ENCODE measurements at regions not wholly inside any gene's neighbourhood (a gene's known extent, or its start where the extent isn't known, plus 50 kb on each side); places are given as distances from the start of the nearest gene placed in this dataset.

DNA sequence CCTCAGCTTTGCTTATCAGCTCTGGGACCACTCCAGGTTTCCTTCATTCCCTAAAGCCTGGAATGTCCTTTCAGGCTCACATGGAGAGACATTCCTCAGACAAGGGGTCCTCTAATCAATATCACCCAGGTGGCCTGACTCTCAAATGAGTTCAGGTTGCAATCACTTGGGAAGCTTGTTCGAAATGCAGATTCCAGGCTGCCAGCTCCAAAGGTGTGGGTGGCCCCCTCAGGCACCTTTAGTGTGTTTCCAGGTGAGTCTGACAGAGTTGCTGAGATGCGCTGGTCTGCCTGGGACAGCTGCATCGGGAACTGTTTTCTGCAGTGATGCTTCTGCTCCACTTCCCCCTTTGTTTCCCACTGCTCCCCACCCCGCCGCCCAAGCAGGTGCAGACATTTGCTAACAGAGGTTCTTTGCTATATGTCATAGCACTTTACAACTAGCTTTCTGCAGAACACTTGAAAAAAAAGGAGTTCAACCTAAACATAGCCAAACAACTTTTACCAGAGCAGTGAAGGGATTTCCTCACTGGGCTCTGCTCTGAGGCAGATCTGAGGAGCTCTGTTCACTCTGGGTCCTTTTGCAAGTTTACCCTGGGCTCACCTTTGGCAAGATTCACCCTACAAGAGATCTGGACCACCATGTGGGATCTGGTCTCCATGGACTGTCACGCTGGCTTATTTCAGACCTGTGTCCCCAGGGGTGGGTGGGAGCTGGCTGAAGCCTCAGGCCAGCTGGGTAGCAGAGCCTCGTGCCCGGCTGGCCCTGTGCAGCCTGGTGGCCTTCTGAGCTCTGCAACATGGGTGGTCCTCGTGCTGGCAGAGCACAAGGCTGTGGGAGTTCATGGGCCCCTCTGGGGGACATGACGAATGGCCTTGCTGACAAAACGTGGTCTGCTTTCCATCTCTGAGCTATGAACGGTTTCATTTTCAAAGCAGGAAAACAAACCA, 539.6 kb downstream of the CCDC171 start:
- no peak for DNase-seq (ENCODE audit: low read depth in 2 of 2)

GRCh38 chr9:16098306-16098705, 545.5 kb downstream of the CCDC171 start:
- DNase-seq (ENCODE audit: low read depth in 2 of 2), result no peak

DNA sequence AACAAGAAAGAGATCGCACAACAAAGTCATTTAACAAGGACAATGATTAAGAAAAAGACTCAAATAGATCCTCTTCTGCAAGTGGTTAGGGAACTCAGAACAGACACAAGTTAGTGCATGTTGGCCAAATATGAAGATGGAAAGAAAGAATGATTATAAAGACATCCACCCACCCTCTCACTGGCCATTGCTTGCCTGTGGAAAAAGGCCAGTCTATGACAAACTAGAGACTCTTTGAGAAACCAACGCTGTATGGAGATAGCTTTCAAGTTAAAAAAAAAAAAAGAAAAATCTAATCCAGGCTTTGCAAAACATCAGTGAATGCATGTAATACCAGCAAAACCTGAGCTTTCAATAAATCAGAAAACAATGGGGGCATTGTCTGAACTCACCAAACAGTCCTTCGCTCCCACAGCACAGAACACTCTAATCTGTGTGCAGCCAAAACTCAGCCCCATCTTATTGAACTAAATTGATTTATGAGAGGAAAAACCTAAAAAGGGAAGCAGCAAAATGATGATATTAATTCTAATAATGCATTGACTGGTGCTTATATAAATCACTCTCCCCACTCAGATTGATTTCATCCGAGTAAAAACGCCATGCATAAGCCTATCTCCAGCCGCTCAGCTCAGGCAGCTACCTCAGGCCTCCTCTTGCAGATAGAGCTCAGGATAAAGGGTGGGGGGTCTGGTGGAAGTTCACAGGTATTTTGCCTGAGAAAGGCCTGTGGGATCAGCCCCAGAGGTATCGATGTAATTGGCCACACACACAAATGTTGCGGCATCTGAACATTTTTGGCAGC, 547.1 kb downstream of the CCDC171 start:
- DNase-seq (ENCODE audit: low read depth in 2 of 2), result no peak

GRCh38 chr9:16100537-16101091, 547.8 kb downstream of the CCDC171 start:
- no peak for DNase-seq (ENCODE audit: low read depth in 2 of 2)

GRCh38 chr9:16102154-16102553, 549.3 kb downstream of the CCDC171 start:
- DNase-seq (ENCODE audit: low read depth in 2 of 2), result no peak

DNA sequence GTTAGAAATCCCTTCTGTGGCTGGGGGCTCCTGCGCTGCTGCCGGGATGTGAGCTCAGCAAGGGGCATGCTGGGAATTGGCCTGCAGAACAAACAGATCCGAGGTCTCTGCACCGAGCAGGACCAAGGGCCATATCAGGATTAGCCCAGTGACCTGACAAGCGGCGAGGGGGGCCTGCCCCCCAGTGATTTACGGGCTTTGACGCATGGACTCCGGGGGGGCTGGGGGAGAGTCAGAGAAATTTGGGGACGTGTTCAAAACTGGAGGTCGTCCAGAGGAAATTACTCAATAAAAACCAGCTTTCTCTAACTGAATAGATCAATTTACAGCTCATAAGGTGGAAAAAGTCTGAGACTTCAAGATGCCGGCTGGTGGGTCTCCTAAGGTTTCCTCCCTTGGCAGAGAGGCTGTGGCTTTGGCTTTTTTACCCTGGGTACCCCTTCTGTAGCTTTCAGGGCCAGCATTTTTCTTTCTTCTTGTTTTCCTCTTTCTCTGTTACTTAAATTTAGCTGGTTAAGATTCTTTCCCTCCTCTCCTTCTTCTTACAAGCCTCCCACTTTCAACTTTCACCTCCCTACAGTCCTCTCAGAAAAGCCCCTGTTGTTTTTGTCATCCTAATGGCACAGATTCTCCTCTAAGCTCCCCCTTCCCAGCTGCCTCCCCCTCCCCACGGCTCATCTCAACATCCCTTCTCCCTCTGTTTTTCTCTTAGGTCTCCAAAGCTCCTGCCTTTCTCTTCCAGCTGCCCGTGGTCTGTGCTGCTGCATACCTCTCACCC, 551.0 kb downstream of the CCDC171 start:
- no peak for DNase-seq (ENCODE audit: low read depth in 2 of 2)

GRCh38 chr9:16105168-16106020, 552.6 kb downstream of the CCDC171 start:
- no peak for DNase-seq (ENCODE audit: low read depth in 2 of 2)

GRCh38 chr9:16106021-16106571, 553.3 kb downstream of the CCDC171 start:
- DNase-seq (ENCODE audit: low read depth in 2 of 2), result no peak

DNA sequence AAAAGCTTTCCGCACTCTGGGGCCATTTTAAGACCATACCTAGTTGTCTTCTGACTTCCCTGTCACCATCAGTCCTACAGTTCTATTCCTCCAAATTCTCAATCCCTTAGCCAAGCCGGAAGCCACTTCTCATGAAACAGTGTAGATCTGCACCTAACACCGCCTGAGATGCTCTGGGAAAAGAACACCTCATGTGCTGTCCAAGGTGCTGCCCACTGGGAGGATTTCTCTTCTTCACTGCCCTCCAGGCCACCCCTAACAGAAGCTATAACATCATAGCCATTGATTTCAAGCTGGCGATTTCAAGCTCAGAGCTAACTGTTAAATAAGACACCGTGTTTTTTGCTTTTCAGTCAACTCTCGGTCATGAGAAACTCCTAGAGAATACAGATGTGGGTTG, 559.3 kb downstream of the CCDC171 start:
- no peak for DNase-seq (ENCODE audit: low read depth in 2 of 2)

GRCh38 chr9:16115994-16116393, 563.2 kb downstream of the CCDC171 start:
- no peak for DNase-seq (ENCODE audit: low read depth in 2 of 2)

GRCh38 chr9:16118043-16118442, 565.2 kb downstream of the CCDC171 start:
- no peak for DNase-seq (ENCODE audit: low read depth in 2 of 2)

- no peak for DNase-seq (ENCODE audit: low read depth in 2 of 2)
These were observed 566.7 kb downstream of the CCDC171 start for GRCh38 chr9:16119261-16120230.

DNA sequence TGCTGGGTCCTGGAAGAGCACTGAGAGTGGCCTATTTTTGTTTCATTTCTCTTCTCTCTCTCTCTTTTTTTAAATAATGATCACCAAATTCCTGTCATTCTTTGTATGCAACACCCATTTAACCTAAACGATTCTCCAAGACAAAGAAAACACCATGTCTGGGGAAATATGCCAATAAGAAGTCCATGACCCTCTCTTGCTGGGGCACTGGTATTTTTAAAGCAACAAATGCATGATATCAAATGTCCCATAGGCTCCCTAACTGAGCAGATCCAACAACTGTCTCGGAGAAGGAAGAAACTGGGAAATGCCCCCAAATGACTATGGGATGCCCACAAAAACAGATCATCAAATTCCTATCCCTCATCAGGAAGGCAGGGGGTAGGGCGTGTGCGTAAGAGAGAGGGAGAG, 567.4 kb downstream of the CCDC171 start:
- no peak for DNase-seq (ENCODE audit: low read depth in 2 of 2)

DNA sequence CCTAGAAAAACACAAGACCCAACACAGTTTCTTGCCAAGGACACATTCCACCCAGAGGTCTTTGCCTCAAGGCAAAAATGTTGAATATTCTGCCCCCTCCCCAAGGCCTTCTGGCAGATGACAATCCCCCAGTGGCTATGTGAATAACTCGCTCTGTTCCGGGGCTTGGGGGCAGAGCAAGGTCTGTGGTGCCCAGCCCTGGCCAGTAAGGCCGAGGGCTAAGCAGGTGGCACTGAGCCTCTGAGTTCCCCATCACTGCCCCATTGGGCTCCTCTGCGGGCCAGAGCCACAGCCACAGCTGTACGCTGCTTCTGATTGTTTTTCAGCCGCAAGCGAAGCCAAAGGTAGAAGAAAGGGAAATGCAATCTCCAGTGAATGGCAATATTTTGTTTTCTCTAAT, 567.9 kb downstream of the CCDC171 start:
- no peak for DNase-seq (ENCODE audit: low read depth in 2 of 2)

DNA sequence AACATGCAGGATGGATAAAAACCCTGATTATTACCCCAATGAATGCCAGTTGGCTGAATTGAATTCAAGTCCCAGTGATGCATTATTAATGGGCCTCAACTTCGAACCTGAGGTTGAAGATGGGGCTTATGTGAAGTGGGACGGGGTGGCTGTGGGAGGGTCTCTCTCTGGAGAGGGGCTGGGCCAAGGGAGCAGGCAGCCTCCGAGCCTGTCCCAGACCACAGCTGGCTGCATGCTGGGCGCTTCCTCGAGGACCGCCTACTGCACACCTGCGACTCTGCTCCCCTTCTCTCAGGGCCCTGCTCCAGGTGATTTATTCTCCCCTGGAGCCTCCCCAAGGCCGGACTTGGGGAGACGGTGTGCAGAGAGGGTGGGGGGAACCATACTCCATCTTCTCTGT, 568.3 kb downstream of the CCDC171 start:
- no peak for DNase-seq (ENCODE audit: low read depth in 2 of 2)

DNA sequence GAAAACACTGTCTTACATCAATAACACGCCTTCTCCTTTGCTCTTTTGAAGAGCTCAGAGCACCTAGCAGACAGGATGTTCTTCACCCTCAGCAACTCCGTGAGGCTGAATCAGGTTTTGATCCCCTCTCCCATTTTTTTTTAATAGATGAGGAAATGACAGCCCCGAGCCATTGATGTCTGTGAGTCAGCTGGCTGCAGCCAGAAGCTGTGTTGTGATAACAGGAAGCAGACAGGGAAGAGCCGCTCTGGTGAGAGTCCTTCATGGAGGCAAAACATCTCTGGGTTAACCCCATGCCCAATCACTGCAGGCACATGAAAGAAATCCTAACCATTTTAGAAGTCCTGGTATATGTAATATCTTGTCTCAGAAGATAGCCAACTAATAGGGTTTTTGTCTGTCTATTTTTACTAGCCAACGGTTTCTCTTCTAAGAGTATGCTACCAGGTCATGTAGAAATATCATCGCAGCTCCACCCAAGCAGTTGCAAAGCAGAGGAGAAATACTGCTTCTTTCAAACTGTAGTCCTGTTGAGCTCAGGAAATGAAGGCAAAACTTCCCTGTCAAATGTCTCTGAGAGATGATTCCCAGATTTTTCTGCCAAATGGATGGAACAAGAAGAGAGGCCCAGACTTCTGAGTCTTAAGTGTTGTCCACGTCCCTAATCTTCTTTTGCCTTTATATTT, 568.9 kb downstream of the CCDC171 start:
- DNase-seq (ENCODE audit: low read depth in 2 of 2), result no peak

DNA sequence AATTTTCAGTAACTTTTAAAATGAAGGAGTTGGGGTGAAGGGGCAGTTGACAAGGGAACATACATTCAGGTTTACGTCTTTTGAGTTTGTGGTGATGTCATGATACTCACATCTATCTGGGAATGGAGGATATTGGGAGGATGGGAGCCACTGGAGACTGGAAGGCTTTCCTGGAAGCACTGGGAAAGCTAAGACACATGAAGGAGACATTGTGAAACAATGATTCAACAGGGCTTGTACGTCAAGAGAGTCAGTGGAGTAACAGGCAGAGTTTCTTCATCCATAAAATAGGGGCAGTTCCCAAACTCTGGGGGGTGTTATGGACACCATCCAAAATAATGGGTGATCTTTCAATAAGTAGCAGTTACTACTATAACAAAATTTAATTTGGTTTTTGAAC, 572.8 kb downstream of the CCDC171 start:
- DNase-seq (ENCODE audit: low read depth in 2 of 2), result no peak

DNA sequence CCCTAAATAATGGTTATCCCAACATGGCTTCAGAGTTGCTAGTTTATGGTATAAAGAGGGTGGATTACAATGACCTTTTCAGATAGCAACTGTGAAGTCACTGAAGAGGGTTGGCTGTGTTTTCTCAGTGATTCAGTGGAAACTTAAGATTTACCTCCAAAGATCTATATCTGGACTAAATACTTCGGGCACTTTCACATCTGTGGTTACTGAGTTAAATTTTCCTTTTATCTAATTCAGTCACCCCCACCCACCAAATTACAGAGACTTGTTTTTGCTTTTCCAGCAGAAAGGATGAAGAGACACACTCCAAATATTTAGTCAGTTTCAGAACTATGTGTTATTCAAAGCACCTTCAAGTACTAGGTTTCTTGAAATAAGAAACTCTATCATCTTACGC, 573.2 kb downstream of the CCDC171 start:
- no peak for DNase-seq (ENCODE audit: low read depth in 2 of 2)

DNA sequence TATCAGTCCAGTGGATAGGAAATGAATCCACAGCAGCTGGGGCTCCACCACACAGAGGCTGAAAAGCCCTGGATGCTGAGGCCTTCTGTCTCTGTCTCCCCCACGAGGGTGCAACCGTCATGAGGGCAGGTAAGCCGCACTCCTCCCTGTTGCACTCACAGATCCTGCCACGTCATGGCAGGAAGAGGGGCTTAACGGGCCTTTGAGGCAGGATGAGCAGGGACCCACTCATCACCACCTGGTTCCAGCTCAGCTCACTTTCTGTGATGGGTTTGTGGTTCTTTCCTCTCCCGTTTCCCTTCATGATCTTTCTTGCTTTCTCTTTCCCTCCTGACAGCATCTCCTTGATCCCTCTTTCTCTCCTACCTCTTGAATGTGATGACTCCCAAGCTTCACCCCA, 575.2 kb downstream of the CCDC171 start:
- DNase-seq (ENCODE audit: low read depth in 2 of 2), result no peak

All from stimulated activated CD4-positive, alpha-beta T cell treated with anti-CD3 and anti-CD28 coated beads, Interleukin-12 subunit alpha, Interleukin-12 subunit beta, amount 100 ng/mL, for 24 hours (primary cell).